ENCODE measurements at regions not wholly inside any gene's neighbourhood (a gene's known extent, or its start where the extent isn't known, plus 50 kb on each side); places are given as distances from the start of the nearest gene placed in this dataset.

DNA sequence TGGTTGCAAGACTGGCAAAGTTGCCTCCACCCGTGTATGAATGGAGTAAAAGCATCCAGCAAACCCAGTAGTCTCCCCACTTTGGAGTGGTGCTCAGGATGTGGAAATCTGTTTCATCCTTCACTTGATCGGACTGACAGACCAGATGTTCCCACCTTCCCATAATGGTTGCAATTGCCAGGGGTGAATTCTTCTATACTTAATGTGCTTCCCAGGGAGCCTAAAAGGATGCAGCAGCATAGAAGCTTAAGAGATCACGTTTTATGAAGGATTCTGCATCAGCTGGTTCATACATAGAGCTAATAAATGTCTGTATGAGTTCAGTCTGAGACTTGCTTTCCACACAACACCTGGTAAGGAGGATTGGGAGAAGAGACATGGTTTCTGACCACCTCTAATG lies 198.8 kb upstream of the S1PR3 start:
- DNase-seq (ENCODE audit: low read depth), result no peak

DNA sequence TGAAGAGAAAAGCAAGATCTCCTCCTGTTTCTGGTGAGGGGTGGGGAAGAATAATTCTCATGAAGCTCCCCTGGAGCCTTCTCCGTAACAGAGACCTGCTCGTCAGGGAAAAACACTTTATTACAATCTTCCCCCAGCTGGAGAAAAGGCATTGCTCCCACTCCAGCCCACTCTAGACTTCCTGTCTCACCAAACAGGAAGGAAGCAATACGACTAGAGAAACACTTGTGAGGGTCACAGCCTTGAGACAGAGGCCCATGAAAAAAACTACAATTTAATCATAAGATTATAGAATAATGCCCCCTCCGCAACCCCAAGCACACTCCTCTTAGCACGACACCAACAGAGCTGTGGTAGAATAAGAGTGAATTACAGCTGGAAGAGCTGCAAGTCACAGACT lies 197.2 kb upstream of the S1PR3 start:
- no peak for DNase-seq (ENCODE audit: low read depth)

DNA sequence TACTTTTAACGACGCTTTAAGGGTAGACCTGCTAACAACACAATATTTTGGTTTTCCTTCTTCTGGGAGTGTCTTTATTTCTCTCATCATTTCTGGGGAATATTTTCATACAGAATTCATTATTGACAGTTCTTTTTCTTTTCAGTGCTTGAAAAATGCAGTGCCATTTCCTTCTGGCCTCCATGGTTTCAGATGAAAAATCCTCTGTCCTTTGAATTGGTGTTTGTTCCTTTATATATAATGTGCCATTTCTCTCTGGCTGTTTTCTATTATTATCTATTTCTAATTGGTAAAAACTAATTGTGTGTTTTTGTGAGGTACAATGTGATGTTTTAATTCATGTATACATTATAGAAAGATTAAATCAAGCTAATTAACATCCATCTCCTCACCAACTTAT lies 194.3 kb upstream of the S1PR3 start:
- no peak for DNase-seq (ENCODE audit: low read depth)

DNA sequence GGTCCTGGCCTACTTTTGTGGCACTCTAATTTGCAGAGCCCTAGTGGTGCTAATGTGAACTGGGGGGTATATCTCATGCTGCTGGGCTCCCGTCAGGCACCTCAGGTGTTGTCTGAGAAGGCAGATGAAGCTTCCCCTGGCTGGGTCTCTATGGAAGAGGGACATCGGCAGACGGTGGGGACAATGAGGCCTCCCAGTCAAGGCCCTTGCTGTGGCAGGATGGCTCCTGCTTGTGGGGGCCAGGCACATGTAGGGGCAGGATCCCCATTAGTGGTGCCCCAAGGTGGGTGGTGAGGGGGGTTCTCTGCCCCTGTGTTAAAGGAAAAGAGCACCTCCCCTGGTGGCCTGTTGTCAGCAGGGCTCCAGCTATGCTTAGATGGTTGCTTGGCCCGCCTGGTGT lies 192.8 kb upstream of the S1PR3 start:
- no peak for DNase-seq (ENCODE audit: low read depth)

DNA sequence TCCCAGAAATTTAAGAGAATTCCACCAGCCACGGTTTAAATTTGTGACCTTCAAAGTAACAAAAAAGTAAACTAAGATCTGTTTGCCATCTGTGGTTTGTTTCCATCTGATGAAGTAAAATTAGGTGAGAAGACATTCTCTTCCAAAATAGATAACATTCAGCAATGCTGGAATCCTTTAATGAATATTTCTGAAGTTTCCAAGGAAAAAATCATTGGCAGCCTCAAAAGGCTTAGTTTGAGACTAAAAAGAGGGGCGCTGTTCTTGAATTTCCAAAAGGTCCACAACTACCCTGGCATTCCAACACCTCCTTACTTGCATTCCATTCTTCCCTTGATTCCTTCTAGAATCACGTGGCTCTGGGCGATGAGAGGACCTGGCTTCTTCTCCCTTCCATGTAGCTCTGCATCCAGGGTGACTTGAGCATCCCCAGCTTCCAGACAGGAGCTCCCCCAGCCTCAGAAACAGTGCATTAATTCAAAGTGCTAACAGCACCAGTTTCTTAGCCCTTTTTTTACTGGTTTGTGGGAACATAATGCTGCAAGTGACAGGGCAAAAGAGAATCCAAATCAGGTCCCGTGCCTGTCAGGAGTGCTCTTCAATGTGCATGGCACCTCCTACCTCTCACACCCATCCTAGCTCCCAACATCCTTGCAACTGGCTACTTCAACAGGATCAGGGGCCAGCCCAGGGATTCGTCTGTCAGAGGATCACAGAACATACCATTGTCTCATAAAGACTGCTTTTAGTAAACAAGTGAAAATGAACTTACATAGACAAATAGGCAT lies 191.5 kb upstream of the S1PR3 start:
- DNase-seq (ENCODE audit: low read depth), result no peak

DNA sequence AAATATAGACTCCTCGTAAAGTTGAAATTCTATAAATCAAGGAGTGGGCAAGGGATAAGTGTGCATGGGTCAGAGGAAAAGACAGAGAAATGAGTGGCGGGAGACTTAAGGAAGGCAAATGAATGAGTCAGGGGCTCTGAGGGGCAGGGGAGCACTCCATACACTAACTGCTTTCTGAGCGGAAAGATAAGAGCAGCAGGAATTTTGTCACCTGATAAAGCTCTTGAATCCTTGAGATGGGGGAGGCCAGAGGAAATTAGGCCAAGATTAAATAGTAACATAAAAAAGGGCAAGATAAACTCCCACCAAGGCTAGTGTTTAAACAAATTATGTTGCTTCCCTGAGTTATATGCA lies 191.0 kb upstream of the S1PR3 start:
- no peak for DNase-seq (ENCODE audit: low read depth)

DNA sequence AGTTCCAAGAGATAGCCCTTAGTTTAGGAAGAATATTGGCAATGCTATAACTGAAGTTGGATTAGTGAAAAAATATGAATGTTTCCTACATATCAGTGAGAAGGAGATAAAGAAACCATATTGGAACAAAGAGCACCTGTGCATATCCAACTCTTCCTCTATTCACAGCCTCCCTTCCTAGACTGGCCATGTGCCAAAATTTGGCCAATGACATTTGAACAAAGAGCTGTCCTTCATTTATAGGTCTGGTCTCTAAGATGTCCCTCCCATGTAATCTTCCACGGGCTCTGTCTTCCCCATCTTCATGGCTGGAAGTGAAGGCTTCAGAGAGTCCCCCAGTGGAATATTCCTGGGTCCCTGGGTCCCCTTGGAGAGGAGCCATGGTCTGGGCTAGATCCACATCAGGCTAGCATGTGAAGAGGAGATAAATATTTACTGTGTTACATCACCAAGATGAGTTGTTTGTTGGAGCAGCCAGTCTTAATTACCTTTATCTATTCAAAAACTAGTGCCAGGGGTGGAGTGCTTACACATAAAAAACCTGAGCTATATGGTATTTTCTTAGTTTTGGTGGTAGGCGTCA lies 190.0 kb upstream of the S1PR3 start:
- no peak for DNase-seq (ENCODE audit: low read depth)

DNA sequence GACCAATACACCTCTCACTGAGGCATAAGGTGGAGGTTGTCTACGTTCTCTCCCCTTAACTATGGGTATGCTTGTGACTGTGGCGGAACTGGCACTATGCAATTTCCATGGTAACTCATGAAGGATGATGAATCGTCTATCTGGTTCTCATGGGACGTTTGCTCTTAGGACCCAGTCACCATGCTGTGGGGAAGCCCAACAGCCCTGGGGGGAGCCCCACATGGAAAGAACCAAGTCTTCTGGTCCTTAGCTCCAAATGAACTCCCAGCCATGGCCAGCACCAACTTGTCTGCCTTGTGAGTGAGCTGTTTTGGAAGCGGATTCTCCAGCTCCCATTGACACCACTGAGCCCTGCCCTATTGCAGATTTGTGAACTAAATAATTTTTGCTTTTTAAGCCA lies 188.7 kb upstream of the S1PR3 start:
- no peak for DNase-seq (ENCODE audit: low read depth)

DNA sequence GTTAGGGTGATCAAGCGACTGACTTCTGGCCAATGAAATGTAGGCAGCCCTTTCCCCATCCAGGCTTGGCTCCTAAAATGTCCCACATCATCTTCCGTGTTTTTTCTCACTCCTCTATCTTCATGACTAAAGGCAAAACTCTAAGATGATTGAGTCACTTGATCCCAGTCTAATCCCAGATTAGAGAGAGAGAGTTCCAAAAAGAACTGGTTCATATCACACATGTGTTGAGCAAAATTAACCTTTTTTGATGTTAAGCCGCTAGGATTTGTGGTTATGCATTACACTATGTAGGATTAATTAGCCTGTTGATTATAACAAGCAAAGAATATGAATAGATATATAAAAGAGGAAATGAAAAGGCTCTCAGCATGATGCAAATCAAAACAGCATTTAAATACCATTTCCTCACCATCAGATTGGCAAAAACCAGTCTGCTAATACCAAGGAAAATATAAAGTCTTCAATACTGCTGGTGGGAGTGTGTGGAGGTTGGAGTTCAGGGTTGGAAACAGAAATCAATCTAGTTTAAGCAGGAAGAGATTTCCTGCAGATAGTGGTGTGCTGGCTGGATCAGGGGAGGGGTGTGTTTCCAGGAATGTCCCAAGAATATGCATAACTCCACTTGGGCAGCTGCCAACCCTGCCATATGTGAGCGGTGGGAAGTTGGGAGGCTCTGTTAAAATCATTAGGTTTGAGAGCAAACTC lies 187.6 kb upstream of the S1PR3 start:
- peak; percentile 23 for DNase-seq (ENCODE audit: low read depth)

DNA sequence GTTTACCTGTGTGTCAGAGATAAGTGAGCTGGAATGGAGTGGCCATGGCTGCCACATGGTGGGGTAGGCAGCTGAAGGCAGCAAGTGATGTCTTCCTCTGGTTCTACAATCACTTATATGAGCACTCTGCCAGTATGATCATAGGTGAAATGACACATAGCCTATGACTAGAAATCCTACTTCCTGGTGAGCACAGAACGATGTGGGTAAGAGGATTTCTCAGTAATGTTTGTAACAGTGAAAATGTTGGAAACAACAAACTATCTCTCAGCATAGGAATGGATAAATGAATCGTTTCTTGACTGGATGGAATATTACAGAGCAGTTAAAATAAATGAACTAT lies 187.0 kb upstream of the S1PR3 start:
- DNase-seq (ENCODE audit: low read depth), result peak; percentile 31

DNA sequence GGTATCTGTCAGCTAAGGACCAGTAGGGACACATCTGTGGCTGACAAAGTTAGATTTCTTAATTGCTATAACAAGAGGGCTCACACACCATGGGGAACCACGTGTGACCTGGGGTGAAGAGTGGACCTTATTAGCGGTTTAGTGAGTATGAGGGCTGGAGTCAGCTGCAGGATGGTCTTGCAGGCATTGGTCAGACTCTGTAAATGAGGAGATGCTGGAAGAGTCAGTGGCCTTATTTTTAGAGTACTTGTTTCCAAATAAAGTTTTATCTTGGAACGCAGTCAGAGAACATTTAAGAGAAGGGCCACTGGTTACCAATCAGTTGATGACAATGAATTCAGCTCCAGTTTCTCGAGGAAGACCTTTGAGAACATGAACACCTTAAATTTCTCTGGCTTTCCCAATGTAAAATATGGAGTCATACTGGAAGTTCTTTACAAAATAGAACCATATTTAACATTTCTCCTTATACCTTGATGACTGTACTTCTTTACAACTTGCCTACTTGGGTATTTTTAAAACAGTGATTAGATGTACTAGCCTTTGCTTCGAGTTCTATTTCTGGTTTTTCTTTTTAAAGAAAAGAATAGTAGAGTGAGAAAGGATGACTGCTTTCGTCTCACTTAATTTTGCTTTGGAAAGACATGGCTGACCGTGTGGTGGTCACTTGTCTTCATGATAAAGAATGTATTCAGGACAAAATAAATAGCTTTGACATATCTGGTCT lies 185.9 kb upstream of the S1PR3 start:
- DNase-seq (ENCODE audit: low read depth), result no peak

DNA sequence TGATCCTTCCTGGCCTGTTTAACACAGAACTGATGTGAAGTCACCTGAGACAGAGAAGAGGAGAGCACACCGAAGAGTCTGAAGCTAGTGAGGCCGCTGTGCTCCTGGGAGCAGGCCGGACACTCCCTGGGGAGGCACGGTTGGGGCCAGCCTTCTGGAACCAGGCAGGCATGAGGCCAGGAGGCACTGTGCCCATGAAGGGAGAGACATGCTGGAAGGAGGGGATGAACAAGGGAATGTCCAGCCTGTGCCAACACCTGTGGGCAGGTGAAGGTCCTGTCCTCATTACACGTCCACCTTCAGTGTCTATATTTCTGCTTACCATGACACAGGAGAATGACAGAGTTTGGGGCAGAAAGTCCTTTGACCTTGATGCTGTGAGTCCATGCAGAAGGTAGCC lies 183.8 kb upstream of the S1PR3 start:
- no peak for DNase-seq (ENCODE audit: low read depth)

DNA sequence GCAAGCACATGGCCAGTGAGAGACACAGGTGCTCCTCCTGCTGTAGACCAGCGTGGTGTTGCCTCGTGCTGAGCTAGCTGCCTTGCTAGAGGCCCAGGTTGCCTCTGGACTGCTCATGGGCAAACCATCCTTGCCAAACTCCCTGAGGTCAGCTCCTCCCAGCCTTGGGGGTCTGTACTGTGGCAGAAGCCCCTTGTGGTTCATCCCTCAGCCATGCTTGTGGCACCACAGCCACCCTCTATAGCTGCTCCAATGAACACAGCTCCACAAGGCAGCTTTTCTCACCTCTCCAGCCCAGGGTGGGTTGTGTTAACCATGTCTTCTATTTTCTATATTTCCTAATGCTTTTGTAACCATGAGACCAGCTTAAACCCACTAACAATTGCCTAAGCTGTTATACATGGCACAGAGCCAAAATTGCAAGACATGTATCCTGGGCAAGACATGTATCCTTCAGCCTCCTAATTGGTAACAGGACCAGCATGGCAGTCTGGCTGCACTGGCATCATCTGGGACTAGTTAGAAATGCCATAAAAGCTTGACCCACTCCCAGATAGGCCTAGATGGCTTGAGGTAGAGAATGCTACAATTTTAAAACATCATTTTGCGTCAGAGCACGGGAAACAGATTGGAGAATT lies 183.1 kb upstream of the S1PR3 start:
- DNase-seq (ENCODE audit: low read depth), result peak; percentile 36

DNA sequence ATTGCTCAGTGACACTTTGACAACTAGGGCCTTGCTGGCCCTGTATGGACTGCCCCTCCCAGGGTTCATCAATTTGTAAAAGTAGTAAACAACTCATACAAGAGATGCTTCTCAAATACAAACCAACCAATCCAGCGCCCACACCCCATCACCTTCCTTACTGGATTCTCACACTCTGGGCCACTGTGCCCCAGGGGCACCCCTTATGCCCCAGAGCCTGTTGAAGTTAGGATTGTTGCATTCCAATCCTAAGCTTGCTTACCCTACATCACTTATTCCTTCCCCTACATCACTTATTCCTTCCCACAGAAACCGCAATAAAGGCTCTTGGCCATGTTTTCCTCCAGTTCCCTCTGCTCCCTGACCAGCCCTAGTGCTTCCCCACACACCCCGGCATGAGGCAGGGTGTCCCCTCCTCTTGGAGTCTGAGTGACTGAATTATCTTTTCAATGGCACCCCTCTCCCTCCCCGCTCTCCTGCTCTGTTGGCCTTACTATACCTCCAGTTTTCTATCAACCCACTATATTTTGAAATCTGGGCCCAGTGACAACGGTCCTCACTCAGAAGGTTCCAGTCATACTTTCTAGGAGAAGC lies 182.4 kb upstream of the S1PR3 start:
- DNase-seq (ENCODE audit: low read depth), result no peak

DNA sequence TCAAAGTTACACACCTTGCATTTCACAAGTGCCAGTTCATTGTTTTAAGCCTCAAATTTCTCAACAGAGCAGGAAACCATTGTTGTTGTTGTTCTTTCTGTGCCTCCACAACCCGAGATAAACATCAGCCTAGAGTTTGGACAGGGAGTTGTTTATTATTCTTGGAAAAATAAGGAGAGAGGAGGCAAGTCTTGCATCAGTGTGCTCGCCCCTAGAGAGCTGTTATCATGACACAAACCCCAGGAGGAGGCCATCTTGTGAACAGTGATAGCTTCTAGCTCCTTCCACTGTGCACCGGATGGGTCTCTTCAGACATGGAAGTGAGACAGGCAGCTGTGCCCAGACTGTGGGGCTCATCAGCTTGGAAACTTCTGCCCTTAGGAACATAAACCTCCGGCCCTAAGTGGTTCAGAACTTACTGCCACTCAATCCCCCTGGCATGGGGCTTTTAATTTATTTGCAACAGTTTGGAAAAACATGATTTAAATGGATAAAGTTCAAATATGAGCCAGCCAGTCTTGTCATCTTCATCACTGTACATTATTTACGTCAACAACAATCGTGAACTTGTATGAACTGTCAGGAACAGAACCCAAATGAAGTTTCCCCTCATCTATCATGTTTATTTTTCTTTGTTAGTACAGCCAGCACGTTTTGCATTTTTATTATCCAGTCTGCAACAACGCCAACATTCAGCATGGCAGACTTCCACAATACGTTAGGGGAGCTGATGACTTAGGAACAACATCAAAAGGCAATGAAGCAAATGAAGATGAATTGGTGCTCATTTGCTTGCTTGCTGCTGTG lies 181.7 kb upstream of the S1PR3 start:
- no peak for DNase-seq (ENCODE audit: low read depth)

DNA sequence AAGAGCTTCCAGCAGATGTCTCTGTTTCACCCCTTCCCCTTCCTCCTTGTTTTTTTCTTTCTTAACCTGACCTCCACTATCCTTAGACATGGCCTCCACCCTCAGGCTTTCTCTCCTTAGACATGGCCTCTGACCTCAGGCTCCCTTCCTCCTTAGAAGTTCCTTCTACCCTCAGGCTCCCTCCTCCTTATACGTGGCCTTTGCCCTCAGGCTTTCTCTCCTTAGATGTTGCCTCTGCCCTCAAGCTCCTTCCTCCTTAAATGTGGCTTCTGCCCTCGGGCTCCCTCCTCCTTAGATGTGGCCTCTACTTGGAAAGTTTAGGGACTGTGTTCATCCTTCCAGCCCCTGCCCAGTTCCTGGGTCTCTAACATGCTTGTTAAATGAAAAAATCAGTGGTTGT lies 180.4 kb upstream of the S1PR3 start:
- no peak for DNase-seq (ENCODE audit: low read depth)

DNA sequence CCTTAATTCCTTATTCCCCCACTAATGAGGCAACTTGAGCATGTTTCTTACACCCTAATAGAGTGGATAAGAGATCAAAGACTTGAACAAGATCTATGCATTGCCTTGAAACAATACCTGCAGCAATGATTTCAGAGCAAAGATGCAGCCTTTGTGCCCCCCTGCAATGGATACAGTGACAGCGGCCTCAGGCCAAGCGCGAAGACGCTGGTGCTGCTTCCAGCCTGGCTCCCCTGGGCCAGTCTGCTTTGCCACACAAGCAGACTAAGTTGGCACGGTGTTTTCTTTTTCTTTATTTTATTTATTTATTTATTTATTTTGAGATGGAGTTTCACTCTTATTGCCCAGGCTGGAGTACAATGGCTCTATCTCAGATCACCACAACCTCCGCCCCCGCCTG lies 179.8 kb upstream of the S1PR3 start:
- DNase-seq (ENCODE audit: low read depth), result no peak

DNA sequence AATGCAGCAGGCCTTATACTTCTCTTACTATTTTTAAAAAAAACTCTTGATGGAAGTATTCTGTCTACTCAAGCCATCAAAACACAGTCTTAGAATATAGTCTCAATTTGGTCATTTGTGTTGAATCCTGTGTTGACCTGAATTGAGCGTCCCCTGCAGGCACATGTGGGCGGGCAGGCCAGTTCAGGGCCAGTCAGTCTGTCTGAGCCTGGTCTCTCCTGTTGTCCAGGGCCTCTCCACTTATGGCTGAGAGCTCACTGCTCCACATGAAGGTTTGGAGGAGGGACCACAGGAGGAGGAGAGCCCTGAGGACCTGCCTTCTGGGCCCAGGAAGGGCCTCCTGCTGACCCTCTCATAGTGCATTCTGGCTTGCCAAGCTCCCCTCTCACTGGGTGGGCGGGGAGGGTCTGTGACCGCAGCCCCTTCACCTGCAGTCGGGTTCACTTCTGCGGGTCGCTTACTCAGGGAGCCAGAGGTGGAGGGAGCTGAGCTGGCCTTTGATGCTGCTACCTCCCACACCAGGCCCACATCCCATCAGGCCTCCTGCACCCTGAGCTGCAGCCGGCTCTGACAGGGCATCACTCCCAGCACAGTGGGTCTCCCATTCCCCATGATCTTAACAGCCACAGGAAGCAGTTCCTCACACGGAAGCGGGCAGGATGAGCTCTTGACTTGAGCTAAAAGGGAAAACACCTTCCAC lies 178.2 kb upstream of the S1PR3 start:
- no peak for DNase-seq (ENCODE audit: low read depth)

DNA sequence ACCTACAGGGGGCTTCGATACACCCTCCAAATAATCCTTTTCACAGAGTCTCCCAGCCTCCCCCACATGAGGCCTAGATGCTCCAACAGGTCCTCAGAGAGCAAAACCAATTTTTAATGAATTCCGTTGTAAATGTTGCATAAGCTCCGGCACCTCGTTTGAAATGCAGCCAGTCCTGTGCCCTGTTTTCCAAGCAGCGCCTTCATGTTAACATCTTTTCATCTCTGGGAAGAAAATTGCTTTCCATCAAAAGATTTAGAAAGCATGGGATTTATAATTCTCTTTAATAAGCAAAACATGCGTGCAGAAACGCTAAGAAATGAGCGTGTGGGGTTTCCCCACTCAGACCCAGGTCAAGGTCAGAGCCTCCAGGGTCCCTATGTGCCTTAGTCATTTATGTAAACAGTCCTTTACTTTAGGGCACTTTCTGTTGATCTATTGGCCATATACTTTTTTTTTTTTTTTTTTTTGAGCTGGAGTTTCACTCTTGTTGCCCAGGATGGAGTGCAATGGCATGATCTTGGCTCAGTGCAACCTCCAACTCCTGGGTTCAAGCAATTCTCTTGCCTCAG lies 177.5 kb upstream of the S1PR3 start:
- no peak for DNase-seq (ENCODE audit: low read depth)

DNA sequence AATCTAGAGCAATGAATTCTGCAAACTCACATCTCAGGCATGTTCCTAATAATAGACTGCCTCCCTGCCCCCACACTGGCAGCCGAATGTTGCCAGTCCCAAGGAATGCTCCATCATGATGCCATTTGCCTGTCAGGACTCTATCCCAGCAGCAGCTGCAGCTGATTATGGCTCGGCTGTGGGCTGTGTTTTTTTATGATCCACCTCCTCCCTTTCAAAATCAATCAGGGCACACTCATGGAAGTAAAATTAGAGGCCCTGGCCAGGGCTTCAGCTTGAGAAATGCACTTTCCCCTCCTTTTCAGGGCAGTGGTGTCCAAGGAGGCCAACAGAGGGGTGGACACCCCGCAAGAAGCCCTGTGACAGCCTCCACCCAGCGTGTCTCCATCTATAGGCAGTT lies 176.7 kb upstream of the S1PR3 start:
- no peak for DNase-seq (ENCODE audit: low read depth)
